Tibial nerve (tissue), 4 donors: ENCODE measurements at regions not wholly inside any gene's neighbourhood (a gene's known extent, or its start where the extent isn't known, plus 50 kb on each side); places are given as distances from the start of the nearest gene placed in this dataset.

Experiments
- DNase-seq, 2 donors: peaks; one replicate each; pipeline ENCODE4 v3.0.0-alpha.2; 2019; ENCODE audit warnings: low spot score in 2 of 2
- H3K27ac ChIP-seq, 4 donors: fragments of 200-600 bp; sonication (generic) in 3 of 4; one replicate each; pipeline ENCODE4 v1.5.1; 2017 to 2019; ENCODE audit warnings: mild to moderate bottlenecking in 1 of 4
- H3K27me3 ChIP-seq, 2 donors: fragments of 200-600 bp; sonication (generic) in 1 of 2; one replicate each; pipeline versions ENCODE4 v1.5.1 to v1.6.0; 2017 to 2019
- H3K36me3 ChIP-seq, 3 donors: fragments of 200-600 bp; sonication (generic); one replicate each; pipeline ENCODE4 v1.5.1; 2018 to 2019
- H3K4me1 ChIP-seq, 4 donors: fragments of 200-600 bp; sonication (generic) in 3 of 4; one replicate each; pipeline ENCODE4 v1.5.1; 2017 to 2019
- H3K4me3 ChIP-seq, 4 donors: fragments of 200-600 bp; sonication (generic) in 3 of 4; one replicate each; pipeline ENCODE4 v1.5.1; 2017 to 2019; ENCODE audit warnings: mild to moderate bottlenecking in 1 of 4, moderate library complexity in 1 of 4
- H3K9me3 ChIP-seq, 4 donors: fragments of 200-600 bp; sonication (generic) in 3 of 4; one replicate each; pipeline ENCODE4 v1.5.1; 2017 to 2019
- EP300 ChIP-seq, 2 donors: sonication (generic); formaldehyde crosslinking; IDR thresholded peaks; one replicate each; pipeline ENCODE4 v1.6.1; 2017; ENCODE audit warnings: antibody characterized with exemption in 2 of 2, mild to moderate bottlenecking in 1 of 2
- POLR2A ChIP-seq, 2 donors: fragments of 450-650 bp; IDR thresholded peaks; one replicate each; pipeline ENCODE4 v1.6.1; 2017; ENCODE audit warnings: antibody characterized with exemption in 2 of 2, mild to moderate bottlenecking in 2 of 2, moderate library complexity in 2 of 2
- WGBS, 2 donors: methylation state at CpG; one replicate each; pipeline ENCODE4 v1.1.5; 2018; 5-methylcytosine and 5-hydroxymethylcytosine counted together
- TF ChIP-seq, protein P1 (sequence below), 5 experiments: fragments of 200-600 bp in 3 of 5; fragments of 450-650 bp in 2 of 5; sonication (generic) in 3 of 5; IDR thresholded peaks; one replicate each; pipeline ENCODE4 v1.5.1; 2016 to 2019; ENCODE audit warnings: antibody characterized with exemption in 5 of 5, mild to moderate bottlenecking in 3 of 5, moderate library complexity in 2 of 5

DNA sequence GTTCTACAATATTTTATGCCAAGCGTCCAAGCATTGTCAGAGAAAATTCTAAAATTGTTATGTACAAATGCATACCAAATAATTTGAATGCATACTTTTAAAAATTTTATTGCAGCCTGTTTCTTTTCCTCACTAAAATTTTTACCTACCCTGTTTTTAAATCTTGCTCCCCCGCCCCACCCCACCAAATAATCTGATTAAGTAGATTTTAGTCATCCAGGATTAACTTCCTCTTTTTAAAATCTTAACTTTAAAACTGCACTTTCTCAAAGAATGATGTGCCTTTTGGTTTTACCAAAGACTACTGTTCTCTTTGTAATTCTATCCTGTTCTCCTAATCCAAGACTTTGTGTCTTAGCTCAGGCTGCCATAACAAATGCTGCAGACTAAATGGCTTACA lies 269.4 kb upstream of the FN1 start:
- H3K27ac ChIP-seq, result no peak overlapping the region
- 95 to 96% methylated on average over 2 of the region's 2 CpGs for WGBS, 2 donors
- H3K27me3 ChIP-seq, result no peaks in the 10 kb centered on the region
- TF ChIP-seq EP300 (IDR thresholded peaks at IDR 0.05) (no peak), POLR2A (IDR thresholded peaks at IDR 0.05) (no peak)
- TF ChIP-seq, protein P1, sequence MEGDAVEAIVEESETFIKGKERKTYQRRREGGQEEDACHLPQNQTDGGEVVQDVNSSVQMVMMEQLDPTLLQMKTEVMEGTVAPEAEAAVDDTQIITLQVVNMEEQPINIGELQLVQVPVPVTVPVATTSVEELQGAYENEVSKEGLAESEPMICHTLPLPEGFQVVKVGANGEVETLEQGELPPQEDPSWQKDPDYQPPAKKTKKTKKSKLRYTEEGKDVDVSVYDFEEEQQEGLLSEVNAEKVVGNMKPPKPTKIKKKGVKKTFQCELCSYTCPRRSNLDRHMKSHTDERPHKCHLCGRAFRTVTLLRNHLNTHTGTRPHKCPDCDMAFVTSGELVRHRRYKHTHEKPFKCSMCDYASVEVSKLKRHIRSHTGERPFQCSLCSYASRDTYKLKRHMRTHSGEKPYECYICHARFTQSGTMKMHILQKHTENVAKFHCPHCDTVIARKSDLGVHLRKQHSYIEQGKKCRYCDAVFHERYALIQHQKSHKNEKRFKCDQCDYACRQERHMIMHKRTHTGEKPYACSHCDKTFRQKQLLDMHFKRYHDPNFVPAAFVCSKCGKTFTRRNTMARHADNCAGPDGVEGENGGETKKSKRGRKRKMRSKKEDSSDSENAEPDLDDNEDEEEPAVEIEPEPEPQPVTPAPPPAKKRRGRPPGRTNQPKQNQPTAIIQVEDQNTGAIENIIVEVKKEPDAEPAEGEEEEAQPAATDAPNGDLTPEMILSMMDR (IDR thresholded peaks at IDR 0.05), result no peak
- peaks cover 0 to 6% (median 0%) of the 10 kb centered on the region in 4 donors for H3K4me1 ChIP-seq
- H3K4me3 ChIP-seq, result no peak overlapping the region
- H3K36me3 ChIP-seq, result no peaks in the 10 kb centered on the region
- no peak for DNase-seq
- H3K9me3 ChIP-seq, result no peaks in the 10 kb centered on the region

DNA sequence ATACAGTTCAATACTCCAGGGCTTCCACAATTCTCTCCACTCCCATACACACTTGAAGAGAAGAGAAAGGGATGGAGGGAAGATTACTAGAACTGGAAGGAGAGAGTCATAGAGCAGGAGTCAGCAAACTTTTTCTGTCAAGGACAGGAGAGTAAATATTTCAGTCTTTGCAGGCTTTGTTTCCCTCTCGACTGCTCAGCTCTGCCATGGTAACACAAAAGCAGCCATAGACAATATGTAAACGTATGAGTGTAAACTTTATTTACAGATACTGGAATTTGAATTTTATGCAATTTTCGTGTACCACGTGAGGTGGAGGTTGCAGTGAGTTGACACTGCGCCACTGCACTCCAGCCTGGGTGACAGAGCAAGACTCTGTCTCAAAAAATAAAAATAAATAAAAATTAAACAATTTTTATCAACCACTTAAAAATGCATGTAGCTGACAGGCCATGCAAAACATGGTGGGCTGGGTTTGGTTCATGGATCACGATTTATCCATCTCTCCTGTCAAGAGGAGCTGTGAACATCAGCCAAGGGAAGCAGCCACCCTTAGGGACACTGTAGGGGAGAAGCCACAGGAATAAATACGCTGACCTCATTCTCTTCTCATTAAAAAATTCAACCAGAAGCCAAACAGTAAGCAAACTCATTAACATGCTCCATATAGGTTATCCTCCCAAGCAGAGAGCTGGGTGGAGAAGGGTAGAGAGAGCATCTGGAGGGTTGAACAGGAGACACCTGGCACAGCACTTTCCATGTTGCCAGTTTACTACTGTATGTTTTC lies 266.4 kb upstream of the FN1 start:
- H3K36me3 ChIP-seq, result no peaks in the 10 kb centered on the region
- H3K27ac ChIP-seq, result no peak overlapping the region
- 65 to 80% methylated on average over 7 of the region's 7 CpGs for WGBS, 2 donors
- TF ChIP-seq POLR2A (IDR thresholded peaks at IDR 0.05), result no peak
- no peak for DNase-seq
- no peaks in the 10 kb centered on the region for H3K27me3 ChIP-seq
- no peak overlapping the region for H3K4me3 ChIP-seq
- H3K4me1 ChIP-seq, result peaks cover 0 to 6% (median 0%) of the 10 kb centered on the region in 4 donors
- peaks cover 0 to 8% (median 0%) of the 10 kb centered on the region in 4 donors for H3K9me3 ChIP-seq

DNA sequence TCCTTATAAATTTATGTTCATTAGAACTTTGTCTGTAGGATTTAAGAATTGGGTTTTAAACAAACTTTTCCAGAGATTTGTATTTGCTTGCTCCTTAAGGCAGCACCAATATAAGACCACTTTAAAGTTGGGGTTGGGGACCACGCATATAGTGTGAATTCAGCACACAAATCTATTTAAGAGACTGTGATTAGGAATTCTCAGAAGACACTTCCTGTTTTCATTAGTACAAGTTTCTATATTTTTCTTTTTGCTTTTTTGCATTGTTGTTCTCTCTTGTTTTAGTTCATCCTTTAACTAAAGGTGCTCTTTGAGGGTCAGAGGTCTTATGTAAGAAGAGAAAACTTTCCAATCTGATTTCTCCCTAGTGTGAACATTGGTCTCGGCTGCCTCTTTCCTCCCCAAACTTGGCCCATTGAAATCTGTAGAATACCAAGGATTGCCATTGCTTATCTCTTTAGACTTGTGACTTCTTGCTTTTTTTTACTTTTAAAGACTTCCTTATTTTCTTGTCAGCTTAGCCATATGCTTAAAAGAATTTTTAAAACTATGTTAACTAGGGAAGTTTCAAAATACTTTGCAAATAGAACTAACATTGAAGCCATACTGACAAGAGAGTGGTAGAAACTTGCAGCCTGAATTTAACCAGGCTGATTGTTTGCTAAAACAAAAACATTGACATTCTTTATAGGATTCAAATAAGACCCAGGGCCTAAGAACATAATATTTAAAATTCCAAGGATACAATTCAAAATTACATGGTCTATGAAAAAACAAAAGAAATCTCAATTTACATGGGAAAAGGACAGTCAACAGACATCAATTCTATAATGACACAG lies 264.1 kb upstream of the FN1 start:
- Histone ChIP-seq H3K36me3 (no peaks in the 10 kb centered on the region), H3K4me3 (no peak overlapping the region), H3K27me3 (no peaks in the 10 kb centered on the region), H3K27ac (no peak overlapping the region), H3K4me1 (no peaks in the 10 kb centered on the region), H3K9me3 (peaks cover 0 to 8% (median 0%) of the 10 kb centered on the region in 4 donors)
- DNase-seq, result no peak
- TF ChIP-seq EP300 (IDR thresholded peaks at IDR 0.05) (no peak), POLR2A (IDR thresholded peaks at IDR 0.05) (no peak)
- TF ChIP-seq, protein P1 (IDR thresholded peaks at IDR 0.05), result no peak
- WGBS, 2 donors, result 78 to 89% methylated on average over 2 of the region's 2 CpGs

DNA sequence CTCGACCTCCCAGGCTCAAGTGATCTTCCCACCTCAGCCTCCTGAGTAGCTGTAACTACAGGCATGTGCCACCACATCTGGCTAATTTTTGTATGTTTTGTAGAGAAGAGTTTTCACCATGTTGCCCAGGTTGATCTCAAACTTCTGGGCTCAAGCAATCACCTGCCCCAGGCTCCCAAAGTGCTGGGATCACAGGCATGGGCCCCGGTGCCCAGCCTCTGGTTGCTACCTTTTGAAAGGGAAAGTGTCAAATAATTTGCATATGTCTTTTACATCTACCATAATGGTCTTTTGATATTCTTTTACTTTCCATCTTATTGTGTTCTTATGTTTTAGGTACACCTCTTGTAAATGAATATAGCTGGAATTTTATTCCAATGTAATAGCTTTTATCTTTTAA lies 263.1 kb upstream of the FN1 start:
- Histone ChIP-seq H3K4me1 (peaks cover 0 to 5% (median 1%) of the 10 kb centered on the region in 4 donors), H3K9me3 (peaks cover 0 to 8% (median 0%) of the 10 kb centered on the region in 4 donors), H3K4me3 (no peak overlapping the region), H3K27me3 (no peaks in the 10 kb centered on the region), H3K27ac (no peak overlapping the region), H3K36me3 (no peaks in the 10 kb centered on the region)
- DNase-seq, result no peak
- TF ChIP-seq POLR2A (IDR thresholded peaks at IDR 0.05) (no peak), EP300 (IDR thresholded peaks at IDR 0.05) (no peak)
- TF ChIP-seq, protein P1 (IDR thresholded peaks at IDR 0.05), result no peak
- WGBS, 2 donors, result 90 to 95% methylated on average over 2 of the region's 2 CpGs

DNA sequence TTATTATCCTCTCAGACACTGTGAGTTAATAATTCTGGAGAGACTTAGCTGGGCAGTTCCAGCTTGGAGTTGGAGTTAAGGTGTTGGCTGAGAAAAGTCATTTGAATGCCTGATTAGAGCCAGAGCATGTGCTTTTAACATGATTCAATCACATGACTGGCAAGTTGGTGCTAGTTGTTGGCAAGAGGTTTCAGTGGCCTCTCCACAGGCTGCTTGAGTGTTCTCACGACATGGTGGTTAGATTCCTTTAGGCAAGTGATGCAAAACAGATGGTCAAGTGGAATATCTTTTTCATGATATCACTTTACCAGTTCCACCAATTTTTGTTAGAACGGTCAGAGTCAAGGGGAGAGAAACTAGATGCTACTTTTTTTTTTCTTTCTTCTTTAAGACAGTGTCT lies 262.7 kb upstream of the FN1 start:
- DNase-seq, result no peak
- Histone ChIP-seq H3K4me3 (no peak overlapping the region), H3K27ac (no peak overlapping the region), H3K27me3 (no peaks in the 10 kb centered on the region), H3K9me3 (peaks cover 0 to 8% (median 0%) of the 10 kb centered on the region in 4 donors), H3K4me1 (peaks cover 0 to 8% (median 3%) of the 10 kb centered on the region in 4 donors), H3K36me3 (no peaks in the 10 kb centered on the region)
- no peak for TF ChIP-seq EP300 (IDR thresholded peaks at IDR 0.05)
- TF ChIP-seq POLR2A (IDR thresholded peaks at IDR 0.05), result no peak
- TF ChIP-seq, protein P1 (IDR thresholded peaks at IDR 0.05), result no peak
- 71 to 82% methylated on average over 2 of the region's 2 CpGs for WGBS, 2 donors
